SU-DHL-6 (cell line): ENCODE measurements at regions not wholly inside any gene's neighbourhood (a gene's known extent, or its start where the extent isn't known, plus 50 kb on each side); places are given as distances from the start of the nearest gene placed in this dataset.

ENCODE experiments used
- H2AFZ ChIP-seq: fragments of 200-600 bp; sonication (generic); 2 replicates; pipeline ENCODE4 v1.6.1; 2014; ENCODE audit warnings: low read depth, mild to moderate bottlenecking, moderate library complexity, mixed read lengths, antibody characterized with exemption, low read length; ENCODE audit not compliant: severe bottlenecking
- H3F3A ChIP-seq: fragments of 200-600 bp; shearing (Covaris generic); 2 replicates; pipeline ENCODE4 v1.6.0; 2016; ENCODE audit warnings: antibody characterized with exemption, mild to moderate bottlenecking; ENCODE audit not compliant: insufficient read depth
- H3K27ac ChIP-seq: fragments of 200-600 bp; sonication (generic); 2 replicates; pipeline ENCODE4 v1.5.1; 2016; ENCODE audit warnings: low read depth, mild to moderate bottlenecking, low read length, moderate library complexity, mixed read lengths
- H3K27me3 ChIP-seq: fragments of 200-600 bp; sonication (generic), shearing (Covaris generic); 2 replicates; pipeline ENCODE4 v1.6.0; 2014; ENCODE audit warnings: mild to moderate bottlenecking, low read length
- H3K36me3 ChIP-seq: fragments of 200-600 bp; sonication (generic); 2 replicates; pipeline ENCODE4 v1.6.1; 2014; ENCODE audit warnings: mild to moderate bottlenecking, low read length, mixed read lengths
- H3K4me2 ChIP-seq: fragments of 300-600, 200-600 bp; shearing (Covaris generic), sonication (generic); 2 replicates; pipeline ENCODE4 v1.6.0; 2014; ENCODE audit warnings: low read length, low read depth, mild to moderate bottlenecking; ENCODE audit not compliant: poor library complexity, severe bottlenecking
- H3K4me3 ChIP-seq: fragments of 200-600 bp; sonication (generic); 2 replicates; pipeline ENCODE4 v1.5.1; 2014; ENCODE audit warnings: antibody characterized with exemption, low read length, mild to moderate bottlenecking, mixed read lengths; ENCODE audit not compliant: insufficient read depth, poor library complexity, severe bottlenecking
- H3K79me2 ChIP-seq: fragments of 200-600 bp; sonication (generic); 2 replicates; pipeline ENCODE4 v1.6.1; 2014; ENCODE audit warnings: mild to moderate bottlenecking, low read length, moderate library complexity; ENCODE audit not compliant: insufficient read depth
- H3K9ac ChIP-seq: fragments of 200-600 bp; sonication (generic); 2 replicates; pipeline ENCODE4 v1.7.0; 2014; ENCODE audit warnings: mild to moderate bottlenecking, low read length
- H3K9me2 ChIP-seq: fragments of 200-600 bp; sonication (generic); replicated peaks from 2 replicates; pipeline ENCODE4 v1.6.1; 2014; ENCODE audit warnings: low read length; ENCODE audit not compliant: insufficient read depth
- H3K9me3 ChIP-seq: fragments of 200-600 bp; sonication (generic); 2 replicates; pipeline ENCODE4 v1.6.1; 2014; ENCODE audit warnings: low read length, mixed read lengths; ENCODE audit not compliant: insufficient read depth
- H4K20me1 ChIP-seq: fragments of 200-600 bp; sonication (generic); 2 replicates; pipeline ENCODE4 v1.6.1; 2014; ENCODE audit warnings: low read depth, mild to moderate bottlenecking, antibody characterized with exemption, low read length, moderate library complexity, mixed read lengths
- CTCF ChIP-seq: fragments of 200-600 bp; sonication (generic); IDR thresholded peaks from one replicate; pipeline ENCODE4 v1.5.1; 2017; ENCODE audit warnings: antibody characterized with exemption, mild to moderate bottlenecking, low read length, moderate library complexity; ENCODE audit not compliant: insufficient read depth, poor library complexity, severe bottlenecking
- EZH2phosphoT487 ChIP-seq: fragments of 200-600 bp; sonication (generic), shearing (Covaris generic); conservative IDR thresholded peaks from 2 replicates; pipeline ENCODE4 v1.6.1; 2018; ENCODE audit warnings: mild to moderate bottlenecking, antibody characterized with exemption, low read length, moderate library complexity, mixed read lengths

GRCh38 chr12:59087077-59087673, 166.9 kb upstream of the LRIG3 start:
- Histone ChIP-seq H3K4me3 (no peak overlapping the region), H3K36me3 (no peaks in the 10 kb centered on the region), H3K27ac (no peak overlapping the region), H3K9ac (no peak overlapping the region), H3K27me3 (no peaks in the 10 kb centered on the region), H4K20me1 (no peaks in the 10 kb centered on the region), H3K9me3 (no peaks in the 10 kb centered on the region), H3K79me2 (no peaks in the 10 kb centered on the region), H3K9me2 (no peaks in the 10 kb centered on the region), H3F3A (no peaks in the 10 kb centered on the region), H3K4me2 (no peak overlapping the region), H2AFZ (no peak overlapping the region)
- no peak for TF ChIP-seq CTCF
- TF ChIP-seq EZH2phosphoT487: no peak

GRCh38 chr12:59086126-59086525, 165.8 kb upstream of the LRIG3 start:
- Histone ChIP-seq H3K4me3 (no peak overlapping the region), H3K4me2 (no peak overlapping the region), H3F3A (no peaks in the 10 kb centered on the region), H3K9ac (no peak overlapping the region), H4K20me1 (no peaks in the 10 kb centered on the region), H3K36me3 (no peaks in the 10 kb centered on the region), H3K9me2 (no peaks in the 10 kb centered on the region), H2AFZ (no peak overlapping the region), H3K27me3 (no peaks in the 10 kb centered on the region), H3K79me2 (no peaks in the 10 kb centered on the region), H3K27ac (no peak overlapping the region), H3K9me3 (no peaks in the 10 kb centered on the region)
- no peak for TF ChIP-seq EZH2phosphoT487
- no peak for TF ChIP-seq CTCF

DNA sequence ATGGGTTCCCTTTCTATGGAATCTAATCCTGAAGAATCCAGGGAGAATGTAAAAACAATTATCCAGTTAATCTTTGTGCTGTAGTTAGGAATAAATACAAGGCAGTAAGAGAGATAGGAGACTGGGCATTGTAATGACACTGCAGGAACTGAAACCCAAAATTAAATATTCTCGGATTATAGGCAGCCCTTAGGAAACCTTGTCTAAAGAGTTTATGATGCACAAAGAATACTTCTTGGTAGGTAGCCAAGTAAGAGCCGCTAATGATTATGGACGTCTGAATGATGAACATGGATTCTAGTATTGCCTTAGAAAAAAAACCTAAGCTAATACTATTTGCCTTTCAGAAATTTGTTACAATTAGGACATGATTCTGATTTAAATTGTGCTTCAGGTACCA, 165.4 kb upstream of the LRIG3 start:
- H3K4me2 ChIP-seq: no peak overlapping the region
- no peaks in the 10 kb centered on the region for H3F3A ChIP-seq
- H3K4me3 ChIP-seq: no peak overlapping the region
- H3K79me2 ChIP-seq: no peaks in the 10 kb centered on the region
- no peaks in the 10 kb centered on the region for H3K9me3 ChIP-seq
- H4K20me1 ChIP-seq: no peaks in the 10 kb centered on the region
- no peak for TF ChIP-seq EZH2phosphoT487
- no peak for TF ChIP-seq CTCF
- H3K36me3 ChIP-seq: no peaks in the 10 kb centered on the region
- H3K9ac ChIP-seq: no peak overlapping the region
- no peaks in the 10 kb centered on the region for H3K27me3 ChIP-seq
- H2AFZ ChIP-seq: no peak overlapping the region
- H3K27ac ChIP-seq: no peak overlapping the region
- no peaks in the 10 kb centered on the region for H3K9me2 ChIP-seq
